SJSA1 (cell line): ENCODE measurements at regions not wholly inside any gene's neighbourhood (a gene's known extent, or its start where the extent isn't known, plus 50 kb on each side); places are given as distances from the start of the nearest gene placed in this dataset.

Experiments used
- DNase-seq, 2 experiments: peaks; one replicate each; pipeline ENCODE4 v3.0.0-alpha.2; 2015 to 2020; ENCODE audit warnings: low spot score in 2 of 2, low read depth in 1 of 2
- H3K27ac ChIP-seq: fragments of 250-450 bp; sonication (Bioruptor Pico); 2 replicates; pipeline ENCODE4 v1.5.1; 2020; ENCODE audit warnings: mild to moderate bottlenecking, moderate library complexity
- H3K27me3 ChIP-seq: fragments of 250-450 bp; sonication (Bioruptor Pico); replicated peaks from 2 replicates; pipeline ENCODE4 v1.5.1; 2020; ENCODE audit warnings: mild to moderate bottlenecking, moderate library complexity
- H3K36me3 ChIP-seq: fragments of 250-450 bp; sonication (Bioruptor Pico); 2 replicates; pipeline ENCODE4 v1.5.1; 2020; ENCODE audit warnings: mild to moderate bottlenecking
- H3K4me1 ChIP-seq: fragments of 250-450 bp; sonication (Bioruptor Pico); replicated peaks from 2 replicates; pipeline ENCODE4 v1.6.1; 2021; ENCODE audit warnings: mild to moderate bottlenecking
- H3K4me3 ChIP-seq: fragments of 250-450 bp; sonication (Bioruptor Pico); 2 replicates; pipeline ENCODE4 v1.5.1; 2020; ENCODE audit warnings: mild to moderate bottlenecking
- H3K9me3 ChIP-seq: fragments of 250-450 bp; sonication (Bioruptor Pico); replicated peaks from 2 replicates; pipeline ENCODE4 v1.5.1; 2020; ENCODE audit warnings: mild to moderate bottlenecking

DNA sequence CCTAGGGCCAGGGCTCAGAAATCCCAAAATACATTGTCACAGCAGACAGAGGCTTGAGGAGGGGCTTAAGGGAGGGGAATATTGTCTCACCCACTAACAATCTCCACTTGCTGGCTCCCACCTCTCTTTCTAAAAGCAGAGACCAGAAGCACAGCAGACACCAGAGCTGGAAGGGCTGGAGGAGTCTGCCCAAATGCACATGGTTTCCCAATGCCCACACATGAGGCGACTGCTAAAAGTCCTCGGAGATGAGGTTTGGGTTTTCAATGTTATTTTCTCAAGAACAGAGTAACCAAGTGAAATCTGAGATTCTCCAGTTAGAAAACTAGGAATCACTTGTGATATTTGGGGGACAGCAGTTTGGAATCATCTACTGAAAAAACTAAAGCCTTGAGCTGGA lies 325.6 kb upstream of the JARID2 start:
- DNase-seq: no peak
- H3K36me3 ChIP-seq: no peaks in the 10 kb centered on the region
- H3K27ac ChIP-seq: no peak overlapping the region
- no peaks in the 10 kb centered on the region for H3K4me1 ChIP-seq
- no peaks in the 10 kb centered on the region for H3K27me3 ChIP-seq
- H3K4me3 ChIP-seq: no peak overlapping the region
- H3K9me3 ChIP-seq: peaks cover 2% of the 10 kb centered on the region

DNA sequence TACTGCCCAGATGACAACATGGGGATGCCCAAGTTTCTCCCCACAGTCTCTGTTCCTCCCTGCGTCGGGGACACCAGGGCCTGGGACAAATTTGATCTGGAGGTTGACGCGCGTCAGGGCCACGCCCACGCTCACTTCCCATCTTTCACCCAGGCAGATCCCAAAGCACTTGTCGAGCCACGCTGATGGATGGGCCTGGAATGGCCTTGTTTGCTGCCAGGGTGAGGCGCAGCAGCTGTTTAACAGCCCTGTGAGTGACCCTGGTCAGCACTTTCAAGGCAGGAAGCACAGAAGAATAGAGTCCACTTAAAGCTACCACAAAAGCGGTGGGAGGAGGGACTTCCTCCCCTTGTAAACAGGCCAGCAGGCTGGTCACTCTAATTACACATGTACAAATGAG lies 324.7 kb upstream of the JARID2 start:
- DNase-seq: no peak

DNA sequence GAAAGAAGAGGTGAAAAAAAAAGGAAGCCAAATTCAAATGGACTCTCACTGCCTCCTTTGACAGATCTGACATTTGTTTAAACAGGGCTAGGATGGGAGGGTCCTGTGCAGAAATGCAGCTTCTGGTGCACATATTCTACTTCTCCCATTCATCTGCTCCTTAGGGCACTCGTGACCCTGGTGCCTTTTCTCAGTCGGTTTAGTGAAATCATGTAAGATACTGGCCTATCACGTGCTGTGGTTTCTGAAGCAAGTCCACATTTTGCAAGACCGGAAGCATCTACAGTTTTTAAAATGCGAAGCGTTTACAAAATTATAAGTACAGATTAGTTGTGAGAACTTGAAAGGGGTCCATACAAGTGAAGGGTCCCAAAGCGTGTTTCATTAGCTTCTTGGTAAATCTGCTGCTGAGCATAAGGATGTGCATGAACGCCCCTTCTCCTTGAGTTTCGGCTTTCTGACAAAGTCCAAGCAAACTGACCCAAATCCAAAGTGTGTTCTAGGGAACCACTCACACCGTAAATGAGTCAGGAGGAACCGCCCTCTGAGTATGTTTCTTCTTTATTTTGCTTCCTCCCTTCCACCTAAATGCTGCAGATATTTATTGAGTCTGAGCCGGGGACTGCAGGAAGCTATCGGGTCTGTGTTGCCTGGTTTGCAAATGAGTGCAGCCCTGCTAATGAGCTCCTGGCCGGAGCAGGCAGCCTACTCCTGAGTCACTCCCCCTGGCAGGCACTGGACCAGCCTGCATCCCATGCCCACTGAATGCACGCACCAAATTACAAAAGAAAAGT lies 323.8 kb upstream of the JARID2 start:
- Histone ChIP-seq H3K4me3 (no peak overlapping the region), H3K27ac (no peak overlapping the region), H3K27me3 (no peaks in the 10 kb centered on the region), H3K4me1 (no peaks in the 10 kb centered on the region), H3K36me3 (no peaks in the 10 kb centered on the region), H3K9me3 (peaks cover 2% of the 10 kb centered on the region)
- DNase-seq: no peak

More for the DNA sequence above, 324.7 kb upstream of the JARID2 start:
- no peaks in the 10 kb centered on the region for H3K36me3 ChIP-seq
- H3K4me1 ChIP-seq: no peaks in the 10 kb centered on the region
- H3K9me3 ChIP-seq: peaks cover 2% of the 10 kb centered on the region
- no peak overlapping the region for H3K4me3 ChIP-seq
- H3K27me3 ChIP-seq: no peaks in the 10 kb centered on the region
- H3K27ac ChIP-seq: no peak overlapping the region

DNA sequence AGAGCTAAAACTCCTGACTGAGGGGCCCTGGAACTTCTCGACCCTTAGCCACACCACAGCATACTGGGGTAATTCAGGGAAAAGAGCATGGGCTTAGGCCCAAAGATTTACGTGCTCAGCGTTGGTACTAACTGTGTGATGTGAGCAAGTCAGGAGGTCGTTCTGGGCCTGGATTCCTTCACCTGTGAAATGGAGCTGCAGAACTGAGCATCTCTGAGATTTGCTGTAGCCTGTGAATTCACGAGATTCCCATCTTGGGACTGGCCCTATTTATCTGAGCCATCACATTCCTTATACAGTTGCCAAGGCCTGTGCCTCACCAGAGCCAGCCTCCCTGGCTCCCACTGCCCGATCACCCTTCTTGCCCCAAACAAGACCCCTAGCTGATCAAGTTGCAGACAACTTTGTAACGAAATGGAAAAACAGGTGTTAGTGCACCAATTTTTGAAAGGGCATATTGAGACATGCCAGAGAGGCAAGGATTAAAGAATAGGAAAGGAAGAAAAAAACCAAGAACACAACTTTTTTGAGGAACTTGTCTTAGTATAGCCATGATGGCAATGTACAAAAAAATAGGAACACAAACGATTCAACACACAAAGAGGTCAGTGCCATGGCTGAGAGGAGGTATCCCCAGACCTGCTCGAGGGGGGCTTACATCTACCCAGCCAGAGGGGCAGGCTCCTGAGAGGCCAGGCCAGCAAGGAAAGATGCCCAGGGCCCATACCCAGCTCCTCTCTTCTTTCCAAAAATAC lies 323.0 kb upstream of the JARID2 start:
- H3K9me3 ChIP-seq: peaks cover 2% of the 10 kb centered on the region
- H3K27ac ChIP-seq: no peak overlapping the region
- no peak overlapping the region for H3K4me3 ChIP-seq
- no peak for DNase-seq
- H3K36me3 ChIP-seq: no peaks in the 10 kb centered on the region
- no peaks in the 10 kb centered on the region for H3K27me3 ChIP-seq
- no peaks in the 10 kb centered on the region for H3K4me1 ChIP-seq

DNA sequence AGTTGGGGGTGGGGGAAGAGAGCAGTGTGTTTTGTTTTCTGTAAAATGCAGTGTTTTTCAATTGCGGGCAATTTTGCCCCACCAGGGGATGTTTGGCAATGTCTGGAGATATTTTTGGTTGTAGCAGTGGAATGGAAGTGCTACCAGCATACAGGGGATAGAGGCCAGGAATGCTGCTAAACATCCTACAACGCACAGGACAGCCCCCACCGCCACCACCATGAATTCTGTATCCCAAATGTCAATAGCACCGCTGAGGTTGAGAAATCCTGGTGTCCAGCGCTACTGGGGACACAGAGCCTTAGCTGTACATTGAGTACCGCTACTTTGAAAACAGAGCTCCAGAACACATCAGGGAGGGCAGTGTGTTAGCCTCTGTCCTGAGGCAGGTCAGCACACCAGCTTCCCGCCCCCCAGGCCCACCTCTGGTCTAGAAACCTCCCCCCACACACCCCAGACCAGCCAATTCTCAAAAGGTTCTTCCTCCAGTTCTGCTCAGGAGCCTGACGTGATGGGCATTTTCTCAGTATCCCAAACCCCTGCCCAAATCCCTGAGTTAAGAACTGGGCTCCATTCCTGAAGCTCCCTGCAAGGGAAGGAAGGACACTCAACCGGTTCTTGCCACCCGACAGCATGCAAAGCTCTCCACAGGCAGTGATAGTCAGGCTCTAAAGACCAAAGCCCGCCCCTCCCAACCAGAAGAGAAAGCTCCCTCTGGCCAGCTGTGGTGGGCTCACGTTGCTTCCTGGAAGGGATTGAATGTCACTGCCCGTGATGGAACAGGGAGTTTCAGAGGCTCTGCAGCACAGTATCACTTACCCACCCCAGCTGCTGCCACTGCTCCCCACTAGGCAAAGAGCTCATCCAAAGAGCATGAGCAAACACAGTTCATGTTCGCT lies 321.5 kb upstream of the JARID2 start:
- Histone ChIP-seq H3K27me3 (no peaks in the 10 kb centered on the region), H3K27ac (no peak overlapping the region), H3K4me1 (no peaks in the 10 kb centered on the region), H3K4me3 (no peak overlapping the region), H3K9me3 (no peaks in the 10 kb centered on the region; the same call in 1 of the 2 replicates), H3K36me3 (no peaks in the 10 kb centered on the region)
- DNase-seq: no peak

DNA sequence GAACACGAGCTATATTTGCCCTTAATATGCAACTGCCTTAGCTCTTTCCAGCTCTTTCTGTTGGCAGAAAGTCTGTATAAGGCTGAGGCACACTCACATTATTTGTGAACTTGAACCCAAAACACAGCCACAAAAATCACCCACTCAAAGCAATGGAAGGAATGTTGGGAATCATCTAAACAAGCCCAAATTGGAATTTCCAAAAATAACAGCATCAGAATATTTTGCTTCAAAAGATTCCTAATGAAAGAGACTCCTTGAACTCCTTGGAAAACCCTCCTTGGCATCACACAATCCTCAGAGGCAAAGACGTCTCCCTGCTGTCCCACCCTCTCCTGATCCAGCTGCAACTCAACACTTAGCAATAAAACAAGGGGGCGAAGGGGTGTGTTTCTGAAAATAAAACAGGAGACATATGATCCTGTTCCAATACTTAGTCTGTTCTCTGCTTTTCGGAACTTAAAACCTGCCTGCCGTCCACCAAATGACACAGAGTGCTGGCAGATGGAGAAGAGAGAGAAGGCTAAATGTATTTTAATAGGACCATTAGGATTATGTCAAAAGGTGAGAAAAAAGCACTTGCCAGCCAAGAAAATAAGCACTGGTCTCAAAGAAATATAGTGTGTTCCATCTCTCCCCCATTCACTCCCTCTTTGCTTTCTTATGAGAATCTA lies 320.7 kb upstream of the JARID2 start:
- Histone ChIP-seq H3K4me3 (no peak overlapping the region), H3K9me3 (no peaks in the 10 kb centered on the region; the same call in none of the 2 replicates), H3K27ac (no peak overlapping the region), H3K36me3 (no peaks in the 10 kb centered on the region), H3K27me3 (no peaks in the 10 kb centered on the region), H3K4me1 (no peaks in the 10 kb centered on the region)
- DNase-seq: no peak

DNA sequence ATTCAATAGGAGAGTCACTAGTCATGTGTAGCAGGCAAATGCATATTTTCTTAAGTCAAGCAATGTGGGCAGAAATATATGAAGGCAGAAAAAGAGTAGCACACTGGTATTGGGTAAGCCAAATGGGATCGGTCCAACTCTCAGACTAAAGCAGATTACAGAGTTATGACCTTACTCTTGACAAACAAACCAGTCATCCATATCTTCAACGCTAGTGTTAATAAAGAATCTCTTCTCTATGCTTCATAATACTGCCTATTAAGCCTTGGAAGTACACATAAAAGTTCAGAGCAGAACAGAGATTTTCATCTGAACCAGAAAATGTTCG lies 320.2 kb upstream of the JARID2 start:
- Histone ChIP-seq H3K4me1 (no peaks in the 10 kb centered on the region), H3K4me3 (no peak overlapping the region), H3K9me3 (no peaks in the 10 kb centered on the region; the same call in none of the 2 replicates), H3K27me3 (no peaks in the 10 kb centered on the region), H3K36me3 (no peaks in the 10 kb centered on the region), H3K27ac (no peak overlapping the region)
- no peak for DNase-seq

DNA sequence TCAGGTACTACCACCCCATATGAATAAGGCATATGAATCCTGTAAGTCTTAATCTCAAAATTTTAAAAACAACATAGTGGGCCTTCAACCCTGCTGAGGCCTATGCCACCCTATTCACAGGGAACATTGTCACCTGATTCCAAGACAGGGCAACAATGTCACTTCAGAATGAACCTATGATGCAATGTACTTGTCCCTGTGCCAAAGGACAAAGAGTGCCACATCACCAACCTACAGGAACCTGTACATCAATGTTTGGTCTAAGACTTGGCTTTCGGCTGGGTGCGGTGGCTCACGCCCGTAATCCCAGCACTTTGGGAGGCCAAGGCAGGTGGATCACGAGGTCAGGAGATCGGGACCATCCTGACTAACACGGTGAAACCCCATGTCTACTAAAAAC lies 318.5 kb upstream of the JARID2 start:
- no peak overlapping the region for H3K27ac ChIP-seq
- no peaks in the 10 kb centered on the region; the same call in none of the 2 replicates for H3K9me3 ChIP-seq
- H3K36me3 ChIP-seq: no peaks in the 10 kb centered on the region
- no peak for DNase-seq
- H3K27me3 ChIP-seq: no peaks in the 10 kb centered on the region
- H3K4me1 ChIP-seq: no peaks in the 10 kb centered on the region
- H3K4me3 ChIP-seq: no peak overlapping the region

DNA sequence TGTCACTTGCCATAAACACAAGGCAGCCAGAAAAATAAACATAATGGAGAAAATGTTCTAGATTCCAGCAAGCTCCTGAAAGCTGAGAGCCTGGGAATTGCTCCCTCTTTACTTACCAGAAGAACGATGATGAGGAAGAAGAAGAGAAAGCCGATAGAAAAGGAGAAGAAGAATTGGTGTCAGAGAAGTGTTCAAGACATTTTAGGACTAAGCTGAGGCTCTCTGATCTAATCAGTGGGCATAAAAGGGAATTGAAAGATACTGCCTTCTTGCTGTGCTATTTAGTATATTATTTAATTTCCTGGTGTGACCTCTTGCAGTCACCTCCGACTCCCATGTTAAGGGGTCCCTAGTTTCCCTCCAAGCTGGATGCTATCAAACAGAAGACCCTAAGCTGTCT lies 316.6 kb upstream of the JARID2 start:
- Histone ChIP-seq H3K36me3 (no peaks in the 10 kb centered on the region), H3K9me3 (no peaks in the 10 kb centered on the region; the same call in none of the 2 replicates), H3K4me3 (no peak overlapping the region), H3K4me1 (no peaks in the 10 kb centered on the region), H3K27ac (no peak overlapping the region), H3K27me3 (no peaks in the 10 kb centered on the region)
- DNase-seq: no peak

DNA sequence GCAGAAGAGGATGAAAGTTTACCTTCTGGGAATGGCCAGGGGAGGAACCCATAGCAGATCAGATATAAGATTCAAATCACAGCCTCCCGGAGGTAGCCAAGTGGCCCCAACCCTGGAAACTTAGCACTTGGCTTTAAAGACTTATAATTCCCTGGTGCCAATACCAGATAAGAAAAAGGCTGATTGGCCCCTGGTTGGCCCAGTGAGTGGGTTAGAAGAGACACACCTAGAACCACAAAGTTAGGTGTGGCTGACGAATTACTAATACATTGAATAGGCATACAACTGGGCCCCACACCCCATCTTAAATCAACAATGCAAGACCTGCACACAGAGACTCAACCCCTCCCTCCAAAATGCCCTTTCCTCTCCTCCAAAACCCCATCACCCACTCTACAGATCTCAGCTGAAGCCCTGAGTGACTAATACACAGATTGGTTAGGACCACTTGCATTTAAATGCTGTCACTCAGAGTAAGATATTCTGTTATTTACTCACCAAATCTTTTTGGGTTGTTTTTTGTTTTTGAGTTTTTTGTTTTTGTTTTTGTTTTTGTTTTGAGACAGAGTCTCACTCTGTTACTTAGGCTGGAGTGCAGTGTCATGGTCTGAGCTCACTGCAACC lies 315.4 kb upstream of the JARID2 start:
- Histone ChIP-seq H3K27me3 (no peaks in the 10 kb centered on the region), H3K27ac (no peak overlapping the region), H3K36me3 (no peaks in the 10 kb centered on the region), H3K4me3 (no peak overlapping the region), H3K9me3 (no peaks in the 10 kb centered on the region; the same call in 1 of the 2 replicates), H3K4me1 (no peaks in the 10 kb centered on the region)
- DNase-seq: no peak

DNA sequence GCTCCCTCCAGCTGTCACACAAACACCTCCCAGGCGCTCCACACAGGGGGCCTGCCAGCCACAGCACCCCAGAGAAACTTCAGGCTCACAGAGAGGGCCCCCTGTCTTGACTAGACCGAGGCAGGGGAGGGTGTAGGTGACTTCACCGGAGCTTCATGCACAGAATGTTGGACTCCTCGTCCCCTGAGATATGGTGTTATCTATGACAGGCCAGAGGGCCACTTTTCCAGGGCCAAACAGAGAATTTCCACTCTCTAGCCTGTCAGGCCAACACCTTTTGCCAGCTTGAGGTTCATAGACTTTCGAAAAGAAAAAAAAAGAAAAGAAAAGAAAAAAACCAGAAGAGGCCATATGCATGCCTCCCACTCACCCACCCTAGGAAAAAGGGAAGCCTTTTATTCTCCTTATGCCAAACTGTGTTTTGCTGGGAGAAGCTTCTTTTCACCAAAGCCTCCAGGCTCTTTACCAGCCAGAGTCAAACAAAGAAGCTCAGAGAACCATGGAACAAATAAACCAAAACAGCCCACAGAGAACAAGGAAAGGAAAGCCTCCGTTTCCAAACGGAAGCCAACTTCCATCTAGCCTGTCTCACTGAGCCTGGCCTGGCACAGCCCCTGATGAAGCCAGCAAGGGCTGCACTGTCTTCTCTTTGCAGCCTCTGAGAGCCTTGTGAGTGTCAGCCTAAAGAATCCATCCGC lies 313.2 kb upstream of the JARID2 start:
- H3K4me1 ChIP-seq: no peaks in the 10 kb centered on the region
- DNase-seq: no peak
- H3K36me3 ChIP-seq: no peaks in the 10 kb centered on the region
- H3K4me3 ChIP-seq: no peak overlapping the region
- no peaks in the 10 kb centered on the region for H3K27me3 ChIP-seq
- H3K27ac ChIP-seq: no peak overlapping the region
- no peaks in the 10 kb centered on the region; the same call in 1 of the 2 replicates for H3K9me3 ChIP-seq

DNA sequence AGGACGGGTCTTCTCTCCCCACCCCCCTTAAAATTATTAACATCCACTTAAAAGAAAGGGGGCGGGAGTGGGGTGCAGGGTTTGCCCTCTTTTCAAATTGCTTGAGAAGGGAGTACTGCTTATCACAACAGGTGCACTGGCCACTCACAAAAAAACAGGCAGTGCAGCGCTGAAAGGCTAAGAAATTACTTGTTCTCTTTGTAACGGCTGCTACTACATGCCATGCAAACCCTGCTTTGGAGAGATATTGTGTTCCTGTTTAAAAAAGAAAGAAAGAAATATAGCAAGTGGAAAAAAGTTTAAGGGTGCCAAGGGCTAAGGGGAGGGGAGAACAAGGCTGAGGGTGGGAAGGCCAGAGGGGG lies 312.7 kb upstream of the JARID2 start:
- Histone ChIP-seq H3K27ac (no peak overlapping the region), H3K27me3 (no peaks in the 10 kb centered on the region), H3K9me3 (no peaks in the 10 kb centered on the region; the same call in 1 of the 2 replicates), H3K4me1 (no peaks in the 10 kb centered on the region), H3K36me3 (no peaks in the 10 kb centered on the region), H3K4me3 (no peak overlapping the region)
- DNase-seq: no peak
